Endothelial cell of umbilical vein (primary cell): ENCODE measurements at regions not wholly inside any gene's neighbourhood (a gene's known extent, or its start where the extent isn't known, plus 50 kb on each side); places are given as distances from the start of the nearest gene placed in this dataset.

Source experiments
- BruUV-seq: library from RNA; stranded (reverse); fragments of 400-500 nt; replicated peaks from 2 replicates; lab custom pipeline; 2021; lab: Mats Ljungman, UMichigan
- CTCF ChIA-PET: fragments of 300-600, 350-600 bp; sonication (Branson Sonifier 250); formaldehyde crosslinking; loops from one replicate; lab custom pipeline; 2021; ENCODE audit warnings: antibody characterized with exemption, inconsistent platforms; lab: Charles Lee
- POLR2A ChIA-PET: fragments of 300-600, 350-600 bp; sonication (Branson Sonifier 250); formaldehyde crosslinking; loops from one replicate; lab custom pipeline; 2021; ENCODE audit warnings: antibody characterized with exemption, inconsistent platforms; lab: Charles Lee
- DNase-seq: peaks from one replicate; pipeline ENCODE4 v3.0.0-alpha.2; 2011; ENCODE audit warnings: low read depth, low spot score
- FAIRE-seq: peaks from 2 replicates; lab custom pipeline; 2011; peaks lifted over from hg19 to GRCh38; lab: Jason Lieb, UNC
- H2AFZ ChIP-seq: 2 replicates; pipeline ENCODE4 v1.6.0; 2012; ENCODE audit warnings: low read depth, low read length, control low read depth, inconsistent platforms
- H3K27ac ChIP-seq: 2 replicates; pipeline ENCODE4 v1.5.1; 2011; ENCODE audit warnings: low read depth, mild to moderate bottlenecking, control low read depth, low read length, moderate library complexity; ENCODE audit not compliant: insufficient read depth
- H3K27me3 ChIP-seq, 2 experiments: 2 replicates each; pipeline versions ENCODE4 v1.6.0 to v1.6.1; 2011; ENCODE audit warnings: low read length in 2 of 2, mixed read lengths in 1 of 2; ENCODE audit not compliant: control insufficient read depth in 2 of 2, insufficient read depth in 2 of 2
- H3K36me3 ChIP-seq, 2 experiments: 2 replicates in 1 of 2; 3 replicates in 1 of 2; pipeline ENCODE4 v1.5.1; 2011; ENCODE audit warnings: low read length in 2 of 2, mild to moderate bottlenecking in 1 of 2, moderate library complexity in 1 of 2; ENCODE audit not compliant: control insufficient read depth in 2 of 2, insufficient read depth in 2 of 2; ENCODE audit errors: extremely low read depth in 1 of 2
- H3K4me1 ChIP-seq: 3 replicates; pipeline ENCODE4 v1.5.1; 2011; ENCODE audit warnings: mild to moderate bottlenecking, low read length; ENCODE audit not compliant: control insufficient read depth, insufficient read depth; ENCODE audit errors: extremely low read depth
- H3K4me2 ChIP-seq: 2 replicates; pipeline ENCODE4 v1.6.1; 2011; ENCODE audit warnings: low read length, control low read depth, mixed read lengths; ENCODE audit not compliant: insufficient read depth
- H3K4me3 ChIP-seq, 3 experiments: fragments of 200-600 bp in 1 of 3; sonication (generic), shearing (Covaris generic) in 1 of 3; replicated peaks in 1 of 3; 2 replicates each; pipeline ENCODE4 v1.5.1; 2011 to 2016; ENCODE audit warnings: control low read depth in 3 of 3, low read length in 3 of 3, mild to moderate bottlenecking in 2 of 3, inconsistent platforms in 1 of 3, low read depth in 1 of 3, moderate library complexity in 1 of 3; ENCODE audit not compliant: insufficient read depth in 1 of 3
- H3K79me2 ChIP-seq: 2 replicates; pipeline ENCODE4 v1.6.0; 2012; ENCODE audit warnings: low read length, inconsistent platforms; ENCODE audit not compliant: control insufficient read depth, insufficient read depth
- H3K9ac ChIP-seq: replicated peaks from 2 replicates; pipeline ENCODE3; 2011; ENCODE audit warnings: low read length, control low read depth; ENCODE audit not compliant: insufficient read depth; ENCODE audit errors: extremely low read depth
- H3K9me1 ChIP-seq: replicated peaks from 3 replicates; pipeline ENCODE4 v1.6.0; 2011; ENCODE audit warnings: mild to moderate bottlenecking, low read length; ENCODE audit not compliant: control insufficient read depth, insufficient read depth; ENCODE audit errors: extremely low read depth
- H3K9me3 ChIP-seq: replicated peaks from 2 replicates; pipeline ENCODE4 v1.5.1; 2012; ENCODE audit warnings: low read length, inconsistent platforms; ENCODE audit not compliant: control insufficient read depth, insufficient read depth
- H4K20me1 ChIP-seq: replicated peaks from 2 replicates; pipeline ENCODE3; 2011; ENCODE audit warnings: mild to moderate bottlenecking, low read length; ENCODE audit not compliant: control insufficient read depth, insufficient read depth; ENCODE audit errors: extremely low read depth
- CTCF ChIP-seq, 2 donors: IDR thresholded peaks; 1 replicate in 1 of 2; 2 replicates in 1 of 2; pipeline ENCODE4 v1.5.1; 2011; ENCODE audit warnings: low read length in 2 of 2, mild to moderate bottlenecking in 2 of 2, moderate library complexity in 2 of 2, control low read depth in 1 of 2, inconsistent platforms in 1 of 2, low read depth in 1 of 2; ENCODE audit not compliant: insufficient read depth in 1 of 2; ENCODE audit errors: extremely low read depth in 1 of 2
- EZH2 ChIP-seq: IDR thresholded peaks from 2 replicates; pipeline ENCODE4 v1.6.1; 2012; ENCODE audit warnings: borderline replicate concordance, low read depth, mild to moderate bottlenecking, moderate library complexity, low read length, inconsistent platforms; ENCODE audit not compliant: severe bottlenecking
- FOS ChIP-seq: IDR thresholded peaks from 2 replicates; pipeline ENCODE4 v1.6.1; 2011; ENCODE audit warnings: mild to moderate bottlenecking, low read length, moderate library complexity, borderline replicate concordance; ENCODE audit not compliant: insufficient read depth
- GATA2 ChIP-seq: IDR thresholded peaks from 2 replicates; pipeline ENCODE4 v1.7.0; 2011; ENCODE audit warnings: low read depth, mild to moderate bottlenecking, moderate library complexity, mixed read lengths, low read length; ENCODE audit not compliant: insufficient read length, insufficient read depth
- JUN ChIP-seq: IDR thresholded peaks from 2 replicates; pipeline ENCODE4 v1.6.1; 2011; ENCODE audit warnings: borderline replicate concordance, low read depth; ENCODE audit not compliant: insufficient read length, insufficient read depth
- MAX ChIP-seq: IDR thresholded peaks from 2 replicates; pipeline ENCODE4 v1.6.1; 2011; ENCODE audit not compliant: insufficient read depth, insufficient read length
- MYC ChIP-seq: IDR thresholded peaks from one replicate; pipeline ENCODE4 v1.6.1; 2011; ENCODE audit warnings: mild to moderate bottlenecking, low read depth, low read length
- POLR2A ChIP-seq: IDR thresholded peaks from 2 replicates; pipeline ENCODE4 v1.6.1; 2012; ENCODE audit warnings: low read depth, mild to moderate bottlenecking, control low read depth, low read length
- POLR2AphosphoS5 ChIP-seq: IDR thresholded peaks from 2 replicates; pipeline ENCODE4 v1.6.1; 2012; ENCODE audit warnings: low read depth, mild to moderate bottlenecking, control low read depth, low read length, moderate library complexity; ENCODE audit not compliant: insufficient read depth
- dilution Hi-C: fragments of 300-500 bp; cut with MboI; formaldehyde crosslinking; loops from one replicate; pipeline ENCODE4 v1.15.0; 2019; ENCODE audit warnings: low sequenced_read_pairs; ENCODE audit not compliant: extremely low pct_ligation_motif_present
- intact Hi-C: fragments of 100-400 bp; cut with micrococcal nuclease; formaldehyde crosslinking; loops from one replicate; pipeline ENCODE4 v1.10.0; 2022

GRCh38 chr17:34800661-34801060 is 160.6 kb downstream of the CCT6B start:
- H3K79me2 ChIP-seq: no peaks in the 10 kb centered on the region
- FAIRE-seq (no peak), DNase-seq (no peak)
- no peak overlapping the region for H2AFZ ChIP-seq
- ChIA-PET CTCF (no interaction called here), POLR2A (no interaction called here)
- TF ChIP-seq POLR2AphosphoS5: no peak
- no peak for TF ChIP-seq POLR2A
- no peak for TF ChIP-seq GATA2
- TF ChIP-seq MYC: no peak
- TF ChIP-seq EZH2: no peak
- no peak for TF ChIP-seq CTCF (IDR thresholded peaks at IDR 0.05; ENCODE audit: extremely low read depth in 1 of 2, insufficient read depth in 1 of 2, low read depth in 1 of 2, low read length in 2 of 2)
- no peak for TF ChIP-seq MAX
- TF ChIP-seq JUN: no peak
- TF ChIP-seq FOS: no peak
- dilution Hi-C loops (no loop called here), intact Hi-C loops (no loop called here)
- no peak overlapping the region for H3K27ac ChIP-seq
- H3K36me3 ChIP-seq: no peaks in the 10 kb centered on the region
- no peaks in the 10 kb centered on the region for H4K20me1 ChIP-seq
- no peaks in the 10 kb centered on the region for H3K9me1 ChIP-seq
- no peaks in the 10 kb centered on the region for H3K4me1 ChIP-seq
- BruUV-seq: no TSS peak
- H3K4me2 ChIP-seq: no peak overlapping the region
- no peak overlapping the region for H3K4me3 ChIP-seq
- H3K27me3 ChIP-seq: no peaks in the 10 kb centered on the region
- H3K9me3 ChIP-seq: no peaks in the 10 kb centered on the region
- H3K9ac ChIP-seq: no peak overlapping the region
